SHP77 (cell line): ENCODE measurements at regions not wholly inside any gene's neighbourhood (a gene's known extent, or its start where the extent isn't known, plus 50 kb on each side); places are given as distances from the start of the nearest gene placed in this dataset.
"Not testable (repeated sequence)": the region's sequence is repeated elsewhere in the genome, so short reads cannot be mapped to it uniquely, and the experiment has no call there.

Source experiments
- DNase-seq, 2 experiments: peaks; one replicate each; lab custom pipeline; 2025; lab: John Stamatoyannopoulos, UW

GRCh38 chr13:90796474-90796873 lies 551.0 kb upstream of the MIR17HG start:
- DNase-seq, result no peak

- DNase-seq, result no peak
These were observed 550.2 kb upstream of the MIR17HG start for GRCh38 chr13:90797335-90797734.

GRCh38 chr13:90798381-90798780 lies 549.1 kb upstream of the MIR17HG start:
- no peak for DNase-seq

GRCh38 chr13:90800082-90800746 lies 547.3 kb upstream of the MIR17HG start:
- peak; percentile 7 to 44 for DNase-seq

GRCh38 chr13:90801621-90802020 lies 545.9 kb upstream of the MIR17HG start:
- DNase-seq, result no peak

- DNase-seq, result no peak
These were observed 544.3 kb upstream of the MIR17HG start for GRCh38 chr13:90803210-90803609.

GRCh38 chr13:90806016-90806615 lies 541.4 kb upstream of the MIR17HG start:
- no peak for DNase-seq

GRCh38 chr13:90806892-90807291 lies 540.6 kb upstream of the MIR17HG start:
- DNase-seq, result no peak

- no peak for DNase-seq
These were observed 538.6 kb upstream of the MIR17HG start for GRCh38 chr13:90808838-90809237.

GRCh38 chr13:90824032-90824431 lies 523.5 kb upstream of the MIR17HG start:
- no peak for DNase-seq

- DNase-seq, result no peak
These were observed 520.8 kb upstream of the MIR17HG start for GRCh38 chr13:90826688-90827087.

GRCh38 chr13:90830782-90831181 lies 516.7 kb upstream of the MIR17HG start:
- no peak for DNase-seq

- no peak for DNase-seq
These were observed 513.5 kb upstream of the MIR17HG start for GRCh38 chr13:90833951-90834350.

GRCh38 chr13:90834700-90835099 lies 512.8 kb upstream of the MIR17HG start:
- no peak for DNase-seq

- DNase-seq, result no peak
These were observed 511.7 kb upstream of the MIR17HG start for GRCh38 chr13:90835826-90836225.

GRCh38 chr13:90838317-90838960 lies 509.0 kb upstream of the MIR17HG start:
- no peak for DNase-seq

GRCh38 chr13:90839061-90839460 lies 508.4 kb upstream of the MIR17HG start:
- no peak for DNase-seq

- no peak for DNase-seq
These were observed 500.6 kb upstream of the MIR17HG start for GRCh38 chr13:90846936-90847335.

GRCh38 chr13:90853666-90854065 lies 493.8 kb upstream of the MIR17HG start:
- not testable (repeated sequence) for DNase-seq

GRCh38 chr13:90857921-90858320 lies 489.6 kb upstream of the MIR17HG start:
- DNase-seq, result no peak

GRCh38 chr13:90866006-90866405 lies 481.5 kb upstream of the MIR17HG start:
- DNase-seq, result no peak

GRCh38 chr13:90867336-90867683 lies 480.2 kb upstream of the MIR17HG start:
- DNase-seq, result peak; percentile 80 to 82

GRCh38 chr13:90868321-90868920 lies 479.1 kb upstream of the MIR17HG start:
- DNase-seq, result peak in 1 of 2 experiments; percentile 31
